IPS-15b (cell line): ENCODE measurements at regions not wholly inside any gene's neighbourhood (a gene's known extent, or its start where the extent isn't known, plus 50 kb on each side); places are given as distances from the start of the nearest gene placed in this dataset.
A peak's percentile ranks its signal among the peaks of the same experiment; 100 is the strongest.

ENCODE experiments used
- H3K27me3 ChIP-seq: one replicate; pipeline ENCODE4 v1.6.1; 2013; ENCODE audit warnings: low read length; ENCODE audit not compliant: control insufficient read depth, insufficient read depth
- H3K36me3 ChIP-seq: one replicate; pipeline ENCODE4 v1.6.1; 2013; ENCODE audit warnings: low read length; ENCODE audit not compliant: control insufficient read depth, insufficient read depth
- H3K4me1 ChIP-seq: one replicate; pipeline ENCODE4 v1.6.1; 2013; ENCODE audit warnings: mild to moderate bottlenecking, low read length; ENCODE audit not compliant: control insufficient read depth, insufficient read depth
- H3K4me3 ChIP-seq: one replicate; pipeline ENCODE4 v1.5.1; 2013; ENCODE audit warnings: low read depth, low read length
- H3K9ac ChIP-seq: one replicate; pipeline ENCODE4 v1.6.1; 2013; ENCODE audit warnings: low read depth, mild to moderate bottlenecking, low read length
- H3K9me3 ChIP-seq: one replicate; pipeline ENCODE4 v1.6.1; 2013; ENCODE audit warnings: mild to moderate bottlenecking, low read length; ENCODE audit not compliant: control insufficient read depth, insufficient read depth

DNA sequence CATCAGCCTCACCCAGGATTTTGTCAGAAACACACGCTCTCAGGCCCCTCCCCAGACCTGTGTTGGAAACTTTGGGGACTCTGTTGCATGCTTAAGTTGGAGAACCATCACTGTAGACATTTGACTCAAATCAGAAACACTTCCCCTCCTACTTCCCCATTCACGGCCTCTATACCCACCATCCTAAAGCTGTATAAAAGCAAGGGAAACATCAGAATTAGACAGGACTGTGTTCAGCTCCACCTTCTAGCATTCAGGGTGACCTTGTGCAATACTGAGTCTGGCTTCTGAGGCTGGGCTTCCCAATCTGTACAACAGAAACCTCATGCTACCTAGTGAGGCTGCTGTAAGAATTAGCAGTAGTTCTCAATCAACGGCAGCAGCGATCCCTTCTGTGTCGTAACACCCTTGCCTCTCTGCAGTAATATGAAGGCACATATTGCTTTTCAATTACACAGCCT, 252.3 kb downstream of the LY86 start:
- Histone ChIP-seq H3K9me3 (no peaks in the 10 kb centered on the region), H3K27me3 (peaks cover 6% of the 10 kb centered on the region), H3K36me3 (no peaks in the 10 kb centered on the region), H3K9ac (no peak overlapping the region), H3K4me3 (no peak overlapping the region), H3K4me1 (no peaks in the 10 kb centered on the region)

DNA sequence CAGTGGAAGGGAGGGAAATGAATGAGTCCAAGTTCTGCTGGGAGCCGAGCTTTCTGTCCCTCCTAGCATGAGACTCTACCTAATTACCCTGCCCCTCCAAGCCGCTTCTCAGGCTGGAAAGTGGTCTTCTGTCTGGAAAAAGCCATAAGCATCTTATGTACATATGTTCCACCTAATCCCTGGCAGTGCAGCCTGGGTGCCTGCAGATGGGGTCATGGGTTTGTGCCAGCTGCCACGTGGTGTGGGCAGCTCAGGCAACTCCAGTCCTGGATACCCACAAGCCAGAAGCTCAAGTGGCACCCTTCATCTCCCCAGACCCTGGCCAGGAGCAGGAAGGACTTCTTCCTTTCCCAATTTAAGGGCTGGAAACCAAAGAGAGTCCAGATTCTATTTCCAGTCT, 253.1 kb downstream of the LY86 start:
- Histone ChIP-seq H3K27me3 (peaks cover 6% of the 10 kb centered on the region), H3K4me1 (no peaks in the 10 kb centered on the region), H3K9ac (no peak overlapping the region), H3K9me3 (no peaks in the 10 kb centered on the region), H3K36me3 (no peaks in the 10 kb centered on the region), H3K4me3 (no peak overlapping the region)

DNA sequence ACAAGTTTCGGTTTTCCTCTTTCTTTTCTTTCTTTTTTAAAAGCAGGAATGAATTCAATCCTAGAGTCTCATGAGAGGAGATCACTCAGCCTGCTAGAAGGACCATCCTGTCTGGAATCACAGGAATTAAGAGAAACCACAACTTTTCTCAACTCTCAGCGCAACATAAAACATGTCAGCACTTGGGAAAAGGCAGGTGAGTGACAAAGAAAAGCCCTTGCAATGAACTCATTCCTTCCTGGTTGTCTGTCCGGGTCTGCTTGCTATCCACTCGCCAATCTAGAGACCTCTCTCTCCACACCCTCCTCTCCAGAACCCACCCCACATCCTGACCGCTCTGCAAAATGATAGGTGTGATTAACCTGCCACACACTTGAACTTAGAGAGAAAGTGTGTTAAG, 253.8 kb downstream of the LY86 start:
- no peak overlapping the region for H3K9ac ChIP-seq
- H3K4me3 ChIP-seq, result no peak overlapping the region
- no peaks in the 10 kb centered on the region for H3K4me1 ChIP-seq

DNA sequence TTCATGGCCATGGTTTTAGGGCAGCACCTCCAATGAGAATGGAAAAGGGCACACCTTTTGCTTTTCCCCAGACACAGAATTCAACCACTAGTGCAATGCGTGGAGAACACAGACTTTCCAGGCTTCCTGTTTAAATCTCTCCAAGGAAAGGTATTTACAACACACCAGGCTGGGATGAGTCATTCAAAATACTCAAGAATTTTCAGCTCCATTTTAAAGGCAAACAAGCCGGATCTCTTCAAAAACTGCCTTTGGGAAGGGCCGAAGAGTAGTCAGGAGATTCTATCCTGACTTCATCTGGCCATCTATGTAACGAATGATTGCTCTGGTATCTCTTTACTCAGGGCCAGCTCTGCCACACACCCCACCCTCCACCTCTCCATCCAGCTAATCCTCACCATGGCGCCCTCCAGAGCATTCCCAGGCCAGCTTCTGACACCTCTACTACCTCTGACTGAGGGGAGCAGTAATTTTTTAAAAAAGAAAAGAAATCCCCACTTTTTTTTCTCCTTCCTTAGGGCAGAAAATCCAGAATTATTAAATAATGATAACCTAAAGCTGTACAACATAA, 254.6 kb downstream of the LY86 start:
- H3K4me1 ChIP-seq, result no peaks in the 10 kb centered on the region
- peaks cover 6% of the 10 kb centered on the region for H3K27me3 ChIP-seq
- no peaks in the 10 kb centered on the region for H3K36me3 ChIP-seq
- H3K9me3 ChIP-seq, result no peaks in the 10 kb centered on the region
- no peak overlapping the region for H3K9ac ChIP-seq
- H3K4me3 ChIP-seq, result no peak overlapping the region

More for the DNA sequence above, 253.8 kb downstream of the LY86 start:
- Histone ChIP-seq H3K36me3 (no peaks in the 10 kb centered on the region), H3K27me3 (peaks cover 6% of the 10 kb centered on the region), H3K9me3 (no peaks in the 10 kb centered on the region)

DNA sequence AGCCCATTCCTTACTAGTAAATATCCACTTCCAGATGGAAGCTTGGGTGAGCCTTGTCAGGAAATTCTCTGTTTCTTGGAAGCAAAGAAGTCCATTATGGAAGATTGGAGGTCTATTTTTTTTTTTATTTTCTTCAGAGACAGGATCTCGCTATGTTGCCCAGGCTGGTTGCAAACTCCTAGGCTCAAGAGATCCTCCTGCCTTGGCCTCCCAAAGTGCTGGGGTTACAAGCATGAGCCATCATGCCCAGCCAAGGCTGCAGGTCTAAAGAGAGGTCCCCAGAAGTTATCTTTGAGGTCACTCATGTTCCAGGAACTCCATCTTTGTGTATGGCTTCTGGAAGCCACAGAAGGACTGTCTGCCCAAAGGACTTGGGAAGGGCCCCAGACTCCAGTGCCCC, 255.3 kb downstream of the LY86 start:
- Histone ChIP-seq H3K4me3 (no peak overlapping the region), H3K9ac (no peak overlapping the region), H3K27me3 (peaks cover 6% of the 10 kb centered on the region)

DNA sequence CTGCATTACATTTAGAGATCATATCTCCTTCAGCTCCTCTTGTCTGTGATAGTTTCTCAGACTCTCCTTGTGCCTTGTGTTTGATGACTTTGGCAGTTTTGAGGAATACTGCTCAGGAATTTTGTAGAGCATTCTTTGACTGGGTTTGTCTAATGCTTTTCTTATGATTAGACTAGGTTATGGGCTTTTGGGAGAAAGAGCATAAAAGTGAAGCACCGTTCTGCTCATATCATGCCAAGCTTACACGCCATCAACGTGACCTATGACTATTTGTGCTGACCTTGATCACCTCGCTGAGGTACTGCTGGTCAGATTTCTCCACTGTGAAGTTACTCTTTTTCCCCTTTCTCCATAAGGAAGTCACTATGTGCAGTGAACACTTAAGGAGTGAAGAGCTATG, 256.0 kb downstream of the LY86 start:
- Histone ChIP-seq H3K4me1 (no peaks in the 10 kb centered on the region), H3K9me3 (no peaks in the 10 kb centered on the region), H3K27me3 (peaks cover 6% of the 10 kb centered on the region), H3K36me3 (no peaks in the 10 kb centered on the region), H3K4me3 (no peak overlapping the region), H3K9ac (no peak overlapping the region)

More for the DNA sequence above, 255.3 kb downstream of the LY86 start:
- Histone ChIP-seq H3K4me1 (no peaks in the 10 kb centered on the region), H3K36me3 (no peaks in the 10 kb centered on the region), H3K9me3 (no peaks in the 10 kb centered on the region)

DNA sequence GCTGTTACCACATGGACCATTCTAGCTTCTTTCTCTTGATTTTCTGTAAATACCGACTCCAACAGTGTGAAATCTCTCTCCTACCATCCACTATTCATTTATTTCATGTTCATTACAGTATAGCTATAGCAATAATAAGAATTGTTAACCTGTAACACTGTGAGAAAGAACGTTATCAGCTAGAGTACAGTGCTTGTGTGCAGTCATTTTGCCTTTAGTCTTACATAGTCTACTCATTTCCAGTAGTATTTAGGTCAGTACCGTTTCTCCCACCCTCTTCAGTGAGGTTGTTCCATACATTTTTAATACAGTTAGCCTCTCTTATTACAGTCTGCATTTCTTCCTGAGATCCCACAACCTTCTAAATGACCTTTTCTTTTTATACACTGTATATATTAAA, 257.1 kb downstream of the LY86 start:
- H3K4me3 ChIP-seq, result no peak overlapping the region
- no peak overlapping the region for H3K9ac ChIP-seq
- H3K4me1 ChIP-seq, result no peaks in the 10 kb centered on the region
- H3K9me3 ChIP-seq, result no peaks in the 10 kb centered on the region
- no peaks in the 10 kb centered on the region for H3K36me3 ChIP-seq
- H3K27me3 ChIP-seq, result peaks cover 6% of the 10 kb centered on the region

DNA sequence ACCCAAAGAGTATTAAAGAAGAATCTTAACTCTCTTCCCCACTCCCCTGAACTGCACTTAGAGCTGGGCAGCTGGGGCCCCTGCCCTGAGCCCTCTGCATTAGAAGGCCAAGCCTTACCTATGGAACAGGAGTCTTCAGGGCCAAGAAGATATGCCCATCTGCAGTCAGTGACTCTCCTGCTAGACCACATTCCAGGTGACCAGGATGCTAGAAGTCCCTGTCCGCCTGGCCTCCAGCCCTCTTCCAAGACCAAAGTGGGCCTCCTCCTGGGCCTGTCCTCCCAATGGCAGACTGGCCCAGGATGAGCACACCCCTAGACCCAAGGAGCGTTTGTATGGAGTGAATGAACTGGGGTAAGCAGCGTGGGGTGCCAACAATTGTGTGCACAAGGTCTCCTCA, 259.1 kb downstream of the LY86 start:
- Histone ChIP-seq H3K4me1 (no peaks in the 10 kb centered on the region), H3K4me3 (no peak overlapping the region), H3K36me3 (no peaks in the 10 kb centered on the region), H3K9me3 (no peaks in the 10 kb centered on the region), H3K27me3 (no peaks in the 10 kb centered on the region), H3K9ac (no peak overlapping the region)

DNA sequence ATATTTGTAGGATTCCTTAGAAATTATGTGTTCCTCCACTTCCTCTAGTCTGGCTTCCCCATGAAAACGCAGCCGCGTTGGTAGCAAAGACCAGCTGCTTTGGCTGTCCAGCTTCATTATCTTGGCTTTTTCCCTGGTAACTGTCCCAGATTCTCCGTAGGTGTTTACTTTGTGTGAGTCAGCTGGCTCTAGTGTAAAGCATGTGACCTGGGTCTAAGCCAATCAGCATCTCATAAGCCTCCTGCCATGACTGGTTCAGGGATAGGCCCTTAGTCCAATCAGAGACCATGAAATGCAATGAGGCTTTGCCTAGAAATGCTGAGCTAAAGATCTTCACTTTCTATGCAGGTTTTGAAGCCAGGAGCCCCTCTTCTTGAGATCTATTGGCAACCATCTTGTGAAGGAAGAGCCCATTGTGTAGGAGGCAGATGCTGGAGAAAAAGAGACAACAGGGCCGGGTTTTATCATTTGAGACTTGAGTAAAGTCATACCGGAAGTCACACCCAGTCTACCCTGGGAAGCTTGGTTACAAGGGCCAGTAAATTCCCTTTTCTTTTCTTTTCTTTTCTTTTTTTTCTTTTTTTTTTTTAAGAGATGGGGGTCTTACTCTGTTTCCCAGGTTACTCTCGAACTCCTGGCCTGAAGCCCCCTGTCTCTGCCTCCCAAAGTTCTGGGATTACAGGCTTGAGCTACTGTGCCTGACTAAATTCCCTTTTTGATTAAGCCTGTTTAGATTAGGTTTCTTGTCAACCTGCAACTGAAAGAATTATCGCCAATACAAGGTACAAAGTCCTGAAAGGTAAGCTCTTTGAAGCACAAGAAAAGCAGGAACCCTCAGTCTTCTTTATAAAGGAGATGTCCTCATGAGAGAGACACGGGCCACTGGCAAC, 256.5 kb upstream of the RREB1 start:
- no peaks in the 10 kb centered on the region for H3K36me3 ChIP-seq
- no peaks in the 10 kb centered on the region for H3K4me1 ChIP-seq
- H3K4me3 ChIP-seq, result no peak overlapping the region
- no peaks in the 10 kb centered on the region for H3K9me3 ChIP-seq
- no peak overlapping the region for H3K9ac ChIP-seq
- no peaks in the 10 kb centered on the region for H3K27me3 ChIP-seq

DNA sequence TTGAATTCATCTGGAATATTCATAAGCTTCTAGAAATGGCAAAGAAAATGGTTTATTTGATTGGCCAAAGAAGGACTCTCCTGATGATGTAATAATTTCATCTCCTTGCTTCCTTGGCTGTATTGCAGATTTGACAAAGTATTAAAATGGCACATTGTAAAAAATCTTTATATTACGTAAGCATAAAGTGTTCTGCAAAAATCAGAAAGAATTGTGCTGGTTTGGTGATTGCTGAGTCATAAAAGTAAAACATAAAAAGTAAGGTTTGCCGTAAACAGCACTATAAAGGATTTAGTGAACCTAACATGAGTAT, 255.9 kb upstream of the RREB1 start:
- Histone ChIP-seq H3K27me3 (no peaks in the 10 kb centered on the region), H3K4me1 (peaks cover 5% of the 10 kb centered on the region), H3K36me3 (no peaks in the 10 kb centered on the region), H3K9ac (no peak overlapping the region), H3K4me3 (no peak overlapping the region), H3K9me3 (no peaks in the 10 kb centered on the region)

DNA sequence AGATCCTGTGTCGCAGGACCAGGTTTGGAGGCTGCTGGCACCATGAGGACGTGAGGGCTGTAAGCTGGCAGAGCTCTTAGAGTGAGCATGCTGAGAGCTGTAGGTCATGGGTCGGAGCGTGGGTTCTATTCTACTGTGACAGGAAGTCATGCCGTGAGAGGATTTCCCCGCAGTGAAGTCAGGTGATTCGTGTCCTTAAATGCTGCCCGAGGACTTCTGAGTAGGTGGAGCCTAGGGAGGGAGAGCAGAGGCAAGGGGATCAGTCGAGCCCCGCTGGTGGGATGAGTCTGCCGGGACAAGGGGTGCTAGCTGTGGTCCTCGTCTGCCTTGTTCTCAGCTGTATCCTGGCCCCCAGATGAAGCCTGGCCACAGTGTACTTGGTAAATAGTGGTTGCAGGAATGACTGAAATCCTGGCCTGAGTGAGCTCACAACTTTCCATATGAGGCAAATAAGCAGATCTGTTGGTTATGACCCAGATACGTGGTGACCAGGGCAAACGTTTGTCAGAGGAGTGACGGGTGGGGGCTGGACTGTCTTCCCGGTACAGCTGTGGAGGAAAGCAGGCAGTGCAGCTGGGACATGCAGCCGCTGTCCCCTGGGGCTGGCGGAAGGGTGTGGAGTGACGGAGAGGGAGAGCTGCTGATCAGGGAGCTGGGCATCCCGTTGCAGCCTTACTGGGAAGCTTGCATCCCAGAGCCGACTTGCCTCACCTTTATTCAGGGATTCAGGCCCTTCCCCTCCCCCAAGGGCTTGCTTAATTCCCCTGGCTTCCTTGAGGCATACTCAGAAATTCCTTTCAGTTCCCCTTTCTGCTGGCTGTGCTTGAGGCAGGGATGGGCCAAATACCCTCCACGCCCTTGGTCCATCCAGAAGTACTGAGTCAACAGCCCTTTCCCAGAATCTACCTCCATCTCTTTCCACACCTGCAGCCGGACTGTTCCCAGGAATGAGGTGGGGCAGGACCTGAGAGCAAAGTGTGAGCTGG, 250.9 kb upstream of the RREB1 start:
- Histone ChIP-seq H3K9me3 (no peaks in the 10 kb centered on the region), H3K9ac (no peak overlapping the region), H3K27me3 (no peaks in the 10 kb centered on the region), H3K36me3 (no peaks in the 10 kb centered on the region), H3K4me1 (peaks cover 9% of the 10 kb centered on the region), H3K4me3 (peak overlapping the region; percentile 11)
